Inferior parietal cortex (tissue), 1 donor: ENCODE measurements at regions not wholly inside any gene's neighbourhood (a gene's known extent, or its start where the extent isn't known, plus 50 kb on each side); places are given as distances from the start of the nearest gene placed in this dataset.
A peak's percentile ranks its signal among the peaks of the same experiment; 100 is the strongest.

Experiments used
- DNase-seq: peaks from one replicate; pipeline ENCODE4 v3.0.0-alpha.2; 2016; ENCODE audit errors: extremely low spot score

GRCh38 chr15:91473894-91474545, 374.0 kb downstream of the SV2B start:
- DNase-seq, result no peak

DNA sequence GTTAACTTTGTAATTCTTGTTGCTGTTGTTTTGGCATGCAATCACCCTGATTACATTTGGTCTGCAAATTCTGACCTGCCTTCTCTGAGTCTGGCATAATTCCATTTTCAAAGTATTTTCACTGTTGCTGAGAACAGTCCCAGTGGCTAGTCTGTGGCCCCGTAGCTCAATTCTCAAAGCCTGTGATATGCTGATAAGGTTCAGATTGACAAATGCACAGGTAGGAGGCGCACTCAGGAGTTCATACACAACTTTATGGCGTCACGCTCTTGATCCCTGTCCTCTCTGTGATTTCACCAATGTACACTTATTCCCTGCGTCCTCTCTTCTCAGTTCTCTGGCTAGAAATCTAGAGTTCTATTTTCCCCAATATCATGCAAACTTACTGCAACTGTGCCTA, 376.6 kb upstream of the SLCO3A1 start:
- no peak for DNase-seq

GRCh38 chr15:91478717-91479191, 374.8 kb upstream of the SLCO3A1 start:
- peak; percentile 4 for DNase-seq

- DNase-seq, result no peak
Measured at GRCh38 chr15:91480426-91480825, 373.1 kb upstream of the SLCO3A1 start.

- no peak for DNase-seq
Measured at GRCh38 chr15:91482799-91483198, 370.7 kb upstream of the SLCO3A1 start.

DNA sequence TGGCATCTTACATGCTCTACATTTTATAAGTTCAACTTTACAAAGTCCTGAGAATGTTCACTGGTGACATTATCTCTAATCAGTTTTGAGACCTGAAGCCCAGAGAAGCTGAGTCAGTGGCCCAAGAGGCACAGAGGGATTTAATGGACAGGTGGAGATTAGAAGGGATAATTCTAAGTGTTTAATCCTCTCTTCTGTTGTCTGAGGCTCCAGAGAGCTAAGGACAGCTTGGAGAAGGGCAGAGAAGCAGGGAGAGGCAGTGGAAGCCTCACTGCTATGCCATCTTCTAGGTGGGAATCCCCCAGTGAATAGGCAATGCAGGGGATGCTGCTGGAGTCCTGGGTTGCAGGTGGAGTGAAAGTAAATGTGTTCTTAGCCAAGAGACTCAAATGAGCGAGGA, 369.4 kb upstream of the SLCO3A1 start:
- DNase-seq, result no peak

DNA sequence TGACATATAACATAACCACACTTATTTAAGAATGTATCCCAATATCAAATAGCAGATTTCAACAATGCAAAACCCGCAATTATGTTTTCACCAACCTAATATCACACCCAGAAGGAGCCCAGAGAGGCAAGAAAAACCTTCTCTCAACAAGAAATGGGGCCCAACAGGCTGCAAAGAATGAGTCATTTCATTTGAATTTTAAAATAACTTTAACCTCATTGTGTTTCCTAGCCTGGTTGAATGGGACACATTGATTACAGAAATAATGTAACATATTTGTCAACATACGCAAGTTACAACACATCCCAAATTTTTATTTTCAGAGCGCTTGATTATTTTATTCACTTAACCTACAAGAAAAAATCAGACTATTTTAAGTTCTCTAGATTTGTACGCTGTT, 365.1 kb upstream of the SLCO3A1 start:
- no peak for DNase-seq

- DNase-seq, result no peak
Measured at GRCh38 chr15:91490211-91490610, 363.3 kb upstream of the SLCO3A1 start.

- no peak for DNase-seq
Measured at GRCh38 chr15:91491101-91491950, 362.2 kb upstream of the SLCO3A1 start.

GRCh38 chr15:91496754-91497691, 356.5 kb upstream of the SLCO3A1 start:
- DNase-seq, result no peak

GRCh38 chr15:91498046-91498748, 355.3 kb upstream of the SLCO3A1 start:
- no peak for DNase-seq

DNA sequence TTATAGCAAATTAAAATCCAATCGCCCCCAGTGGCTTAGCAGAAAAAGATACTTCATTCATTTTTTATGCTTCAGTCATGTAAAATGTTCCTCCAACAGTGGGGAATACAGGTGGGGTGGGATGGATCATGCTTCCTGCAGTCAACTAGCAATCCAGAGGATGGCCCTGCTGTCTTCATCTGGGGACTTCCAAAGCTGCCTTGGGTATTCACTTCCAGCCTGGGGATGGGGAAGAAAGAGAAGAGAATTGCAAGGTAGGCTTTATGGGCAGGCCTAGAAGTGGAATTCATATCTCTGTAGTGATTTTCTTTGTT, 354.8 kb upstream of the SLCO3A1 start:
- no peak for DNase-seq

DNA sequence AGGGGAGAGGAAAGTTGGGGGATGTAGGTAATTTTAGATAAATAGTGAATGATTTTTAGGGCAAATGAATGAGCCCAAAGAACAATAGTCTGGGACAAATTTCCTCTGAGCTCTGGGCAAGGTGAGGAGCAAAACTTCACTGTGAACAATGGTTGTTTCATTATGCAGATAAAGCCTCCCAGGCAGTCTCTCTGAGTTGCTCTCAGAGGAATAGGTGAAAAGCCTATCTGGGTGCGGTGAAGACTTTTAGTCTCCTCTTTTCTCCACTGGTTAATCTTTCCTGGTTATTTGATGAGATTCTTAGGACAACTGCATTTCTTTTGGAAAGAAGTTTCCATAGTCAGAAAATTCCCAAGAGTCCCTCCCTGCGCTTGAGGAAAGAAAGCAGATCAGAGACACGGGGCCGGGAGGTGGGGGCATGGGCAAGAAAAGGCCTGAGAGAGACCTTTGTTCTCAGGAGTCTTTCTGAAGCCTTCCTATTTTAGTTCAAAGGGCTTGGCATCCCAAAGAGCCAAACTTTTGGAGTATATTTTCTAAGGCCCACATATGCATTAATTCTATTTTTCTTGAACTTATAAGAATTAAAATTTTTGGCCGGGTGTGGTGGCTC, 353.6 kb upstream of the SLCO3A1 start:
- no peak for DNase-seq

- DNase-seq, result no peak
Measured at GRCh38 chr15:91508633-91509032, 344.9 kb upstream of the SLCO3A1 start.

DNA sequence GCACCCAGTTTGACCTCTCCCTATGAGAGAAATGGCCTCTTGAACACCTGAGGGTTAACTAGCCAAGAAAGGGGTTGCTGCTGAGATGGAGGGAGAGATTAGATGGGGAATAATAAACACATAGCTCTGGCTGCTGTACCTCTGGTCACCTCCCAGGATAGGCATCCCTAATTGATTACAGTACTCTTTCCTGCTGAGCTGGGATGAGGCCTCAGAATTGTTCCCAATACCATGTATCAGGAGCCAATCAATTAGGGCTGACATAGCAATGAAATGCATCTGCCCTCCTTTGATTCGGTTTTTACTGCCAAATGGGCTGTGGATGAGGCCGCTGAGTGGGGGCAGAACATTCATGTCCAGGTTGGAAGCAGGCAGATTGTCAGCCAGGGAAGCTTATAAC, 339.4 kb upstream of the SLCO3A1 start:
- no peak for DNase-seq

DNA sequence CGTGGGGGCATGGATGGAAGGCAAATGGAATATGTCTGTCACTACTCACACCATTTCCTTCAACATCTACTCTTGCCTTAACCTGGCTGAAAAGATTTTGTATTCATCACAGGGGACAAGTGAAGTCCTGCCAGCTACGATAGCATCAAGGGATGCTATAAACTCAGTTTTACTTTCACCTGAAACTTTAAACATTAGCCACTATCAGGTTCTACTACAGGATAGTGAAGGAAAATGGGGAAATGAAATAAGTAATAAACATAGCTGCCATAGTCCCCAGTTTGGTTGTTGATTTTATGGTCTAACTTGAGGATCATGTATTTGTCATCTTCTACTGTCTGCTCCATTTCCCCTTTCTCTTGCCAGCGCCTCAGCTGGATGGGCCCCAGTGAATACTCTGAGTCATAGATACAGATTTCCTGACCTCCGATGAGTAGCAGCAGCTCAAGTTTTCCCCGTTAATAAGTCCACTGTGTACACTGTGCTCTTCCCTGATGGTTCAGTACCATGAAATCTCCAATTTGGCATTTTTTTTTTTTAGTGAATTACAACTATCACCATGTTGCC, 338.2 kb upstream of the SLCO3A1 start:
- no peak for DNase-seq

DNA sequence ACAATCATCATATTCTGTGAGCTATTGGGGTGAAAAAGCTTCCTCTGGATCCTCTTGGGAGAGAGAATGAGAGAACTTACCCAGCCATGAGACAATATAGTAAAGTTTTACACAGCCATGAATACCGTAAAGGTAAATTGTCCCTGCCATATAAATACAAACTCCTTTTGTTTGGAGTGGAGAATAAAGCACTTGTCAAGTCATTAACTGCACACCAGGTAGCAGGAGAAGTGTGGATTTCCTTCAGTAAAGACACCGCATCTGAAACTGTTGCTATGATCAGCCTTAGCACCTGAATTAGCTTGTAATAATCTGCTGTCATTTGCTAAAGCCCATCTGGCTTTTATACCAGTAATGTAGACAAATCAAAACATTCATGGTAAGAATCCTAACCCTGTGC, 336.6 kb upstream of the SLCO3A1 start:
- no peak for DNase-seq

GRCh38 chr15:91517491-91518200, 335.9 kb upstream of the SLCO3A1 start:
- no peak for DNase-seq

DNA sequence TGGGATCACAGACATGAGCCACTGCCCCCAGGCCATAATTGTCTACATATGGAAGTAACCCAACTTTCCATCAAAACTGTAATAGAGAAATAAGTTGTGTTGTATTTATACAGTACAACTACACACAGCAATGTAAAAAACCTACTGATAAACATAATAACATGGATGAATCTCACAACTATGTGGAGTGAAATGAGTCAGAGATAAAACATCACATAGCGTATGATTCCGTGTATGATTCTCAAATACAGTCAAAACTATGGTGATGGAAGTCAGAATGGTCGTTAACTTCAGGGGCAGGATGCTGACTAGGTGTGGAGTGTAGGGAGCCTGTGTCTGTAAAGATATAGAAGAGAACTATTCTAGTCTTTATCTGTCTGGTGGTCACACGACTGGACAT, 332.7 kb upstream of the SLCO3A1 start:
- DNase-seq, result no peak

DNA sequence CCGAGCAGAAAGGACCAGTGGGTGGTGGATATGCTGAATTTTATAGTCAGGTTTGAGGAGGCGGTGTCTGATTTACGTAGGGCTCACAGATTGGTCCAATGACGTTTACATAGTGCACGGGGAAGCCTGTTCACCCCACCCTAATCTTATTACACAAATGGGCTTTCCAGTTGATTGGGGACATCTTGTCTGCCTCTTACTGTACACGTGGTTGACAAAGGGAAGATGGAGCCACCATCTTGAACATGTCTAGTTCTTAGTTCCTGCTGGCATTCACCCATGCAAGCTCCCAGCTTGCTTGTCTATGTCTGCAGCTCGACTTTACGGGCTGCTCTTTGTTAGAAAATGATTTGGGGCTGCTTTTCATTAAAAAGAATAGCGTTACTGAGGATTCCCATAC, 332.0 kb upstream of the SLCO3A1 start:
- DNase-seq, result no peak
